Neural cell (in vitro differentiated cells): ENCODE measurements at regions not wholly inside any gene's neighbourhood (a gene's known extent, or its start where the extent isn't known, plus 50 kb on each side); places are given as distances from the start of the nearest gene placed in this dataset.

Experiments used
- H2AFZ ChIP-seq: fragments of 200-600, 300-800 bp; sonication (generic), shearing (Covaris generic); 2 replicates; pipeline ENCODE4 v1.6.0; 2014; ENCODE audit warnings: low read depth, mild to moderate bottlenecking, antibody characterized with exemption, low read length, moderate library complexity
- H3F3A ChIP-seq: fragments of 200-600 bp; shearing (Covaris generic); 2 replicates; pipeline ENCODE4 v1.6.1; 2016; ENCODE audit warnings: mild to moderate bottlenecking, moderate library complexity, mixed read lengths, antibody characterized with exemption, low read length; ENCODE audit not compliant: insufficient read depth, poor library complexity, severe bottlenecking
- H3K27ac ChIP-seq: fragments of 200-600, 300-800 bp; sonication (generic), shearing (Covaris generic); 2 replicates; pipeline ENCODE4 v1.5.1; 2014; ENCODE audit warnings: mild to moderate bottlenecking, low read length, moderate library complexity
- H3K27me3 ChIP-seq: fragments of 300-800, 200-600 bp; sonication (generic), shearing (Covaris generic); 2 replicates; pipeline ENCODE4 v1.6.0; 2014; ENCODE audit warnings: mild to moderate bottlenecking, low read depth, low read length, moderate library complexity; ENCODE audit not compliant: insufficient read depth
- H3K36me3 ChIP-seq: fragments of 300-800, 200-600 bp; sonication (generic), shearing (Covaris generic); 2 replicates; pipeline ENCODE4 v1.5.1; 2014; ENCODE audit warnings: mild to moderate bottlenecking, antibody characterized with exemption, low read length, moderate library complexity; ENCODE audit not compliant: insufficient read depth
- H3K4me2 ChIP-seq: fragments of 300-800, 200-600 bp; sonication (generic), shearing (Covaris generic); 2 replicates; pipeline ENCODE4 v1.6.0; 2014; ENCODE audit warnings: mild to moderate bottlenecking, low read length
- H3K4me3 ChIP-seq: fragments of 300-800, 200-600 bp; sonication (generic), shearing (Covaris generic); 2 replicates; pipeline ENCODE4 v1.5.1; 2014; ENCODE audit warnings: mild to moderate bottlenecking, low read length, moderate library complexity
- H3K79me2 ChIP-seq: fragments of 200-600 bp; shearing (Covaris generic); replicated peaks from 2 replicates; pipeline ENCODE4 v1.6.0; 2014; ENCODE audit warnings: mild to moderate bottlenecking, low read length, moderate library complexity; ENCODE audit not compliant: insufficient read depth
- H3K9ac ChIP-seq: fragments of 300-800, 200-600 bp; sonication (generic), shearing (Covaris generic); 2 replicates; pipeline ENCODE4 v1.6.1; 2016; ENCODE audit warnings: mild to moderate bottlenecking, low read length, mixed read lengths
- H3K9me2 ChIP-seq: fragments of 200-600 bp; shearing (Covaris generic); 2 replicates; pipeline ENCODE4 v1.6.1; 2016; ENCODE audit warnings: mild to moderate bottlenecking, low read length, mixed read lengths; ENCODE audit not compliant: insufficient read depth
- H3K9me3 ChIP-seq: fragments of 200-600, 300-800 bp; sonication (generic), shearing (Covaris generic); 2 replicates; pipeline ENCODE4 v1.6.1; 2016; ENCODE audit warnings: mild to moderate bottlenecking, mixed run types, low read length, moderate library complexity, mixed read lengths
- H4K20me1 ChIP-seq: fragments of 200-600 bp; shearing (Covaris generic); 2 replicates; pipeline ENCODE4 v1.6.1; 2016; ENCODE audit warnings: mild to moderate bottlenecking, mixed run types; ENCODE audit not compliant: insufficient read depth
- EP300 ChIP-seq: fragments of 450-650 bp; conservative IDR thresholded peaks from 2 replicates; pipeline ENCODE4 v1.6.1; 2014; ENCODE audit warnings: antibody characterized with exemption, mild to moderate bottlenecking, moderate library complexity; ENCODE audit not compliant: poor library complexity, severe bottlenecking
- EZH2 ChIP-seq: fragments of 200-600, 300-800 bp; shearing (Covaris generic), sonication (generic); IDR thresholded peaks from 2 replicates; pipeline ENCODE4 v1.6.1; 2014; ENCODE audit warnings: antibody characterized with exemption, low read length, borderline replicate concordance, mild to moderate bottlenecking; ENCODE audit not compliant: insufficient read depth, poor library complexity, severe bottlenecking
- MXI1 ChIP-seq: fragments of 450-650 bp; conservative IDR thresholded peaks from 2 replicates; pipeline ENCODE4 v1.6.1; 2014; ENCODE audit warnings: antibody characterized with exemption, mild to moderate bottlenecking; ENCODE audit not compliant: poor library complexity, severe bottlenecking
- POLR2AphosphoS5 ChIP-seq: IDR thresholded peaks from 2 replicates; pipeline ENCODE4 v1.6.1; 2012
- RAD21 ChIP-seq: fragments of 450-650 bp; conservative IDR thresholded peaks from 2 replicates; pipeline ENCODE4 v1.6.1; 2014; ENCODE audit warnings: antibody characterized with exemption, mild to moderate bottlenecking, moderate library complexity
- SMC3 ChIP-seq: fragments of 450-650 bp; conservative IDR thresholded peaks from 2 replicates; pipeline ENCODE4 v1.6.1; 2014; ENCODE audit warnings: antibody characterized with exemption, mild to moderate bottlenecking, moderate library complexity; ENCODE audit not compliant: poor library complexity
- TAF1 ChIP-seq: IDR thresholded peaks from 2 replicates; pipeline ENCODE4 v1.6.1; 2012; ENCODE audit warnings: low read depth
- TF ChIP-seq, protein P1 (sequence below): IDR thresholded peaks from 2 replicates; pipeline ENCODE4 v1.6.1; 2012; ENCODE audit warnings: borderline replicate concordance
- TF ChIP-seq, protein P2 (sequence below): fragments of 450-650 bp; IDR thresholded peaks from 2 replicates; pipeline ENCODE4 v1.5.1; 2014; ENCODE audit warnings: antibody characterized with exemption, mild to moderate bottlenecking, moderate library complexity; ENCODE audit not compliant: poor library complexity, severe bottlenecking

DNA sequence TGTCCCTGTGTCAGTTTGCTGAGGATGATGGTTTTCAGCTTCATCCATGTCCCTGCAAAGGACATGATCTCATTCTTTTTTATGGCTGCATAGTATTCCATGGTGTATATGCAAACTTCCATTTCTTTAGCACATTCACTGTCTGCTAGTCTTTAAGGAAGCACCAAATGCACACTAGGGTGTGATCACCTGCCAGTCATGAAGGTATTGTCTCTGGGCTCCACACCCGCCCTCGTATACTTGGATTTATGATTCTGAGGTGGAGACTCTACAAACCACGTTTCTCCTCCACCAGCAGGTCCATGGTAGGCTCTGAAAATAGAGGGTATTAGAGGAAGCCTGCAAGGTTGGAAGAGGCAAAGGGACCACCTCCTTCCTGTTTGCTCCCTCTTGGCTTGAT lies 75.9 kb upstream of the MAML3 start:
- Histone ChIP-seq H4K20me1 (no peaks in the 10 kb centered on the region), H3K9me3 (no peaks in the 10 kb centered on the region), H3K4me3 (no peak overlapping the region), H3K79me2 (no peaks in the 10 kb centered on the region), H3K4me2 (no peak overlapping the region), H3F3A (no peaks in the 10 kb centered on the region), H3K9ac (no peak overlapping the region), H3K9me2 (no peaks in the 10 kb centered on the region), H3K27me3 (no peaks in the 10 kb centered on the region), H2AFZ (no peak overlapping the region), H3K27ac (no peak overlapping the region), H3K36me3 (no peaks in the 10 kb centered on the region)
- TF ChIP-seq, protein P1, sequence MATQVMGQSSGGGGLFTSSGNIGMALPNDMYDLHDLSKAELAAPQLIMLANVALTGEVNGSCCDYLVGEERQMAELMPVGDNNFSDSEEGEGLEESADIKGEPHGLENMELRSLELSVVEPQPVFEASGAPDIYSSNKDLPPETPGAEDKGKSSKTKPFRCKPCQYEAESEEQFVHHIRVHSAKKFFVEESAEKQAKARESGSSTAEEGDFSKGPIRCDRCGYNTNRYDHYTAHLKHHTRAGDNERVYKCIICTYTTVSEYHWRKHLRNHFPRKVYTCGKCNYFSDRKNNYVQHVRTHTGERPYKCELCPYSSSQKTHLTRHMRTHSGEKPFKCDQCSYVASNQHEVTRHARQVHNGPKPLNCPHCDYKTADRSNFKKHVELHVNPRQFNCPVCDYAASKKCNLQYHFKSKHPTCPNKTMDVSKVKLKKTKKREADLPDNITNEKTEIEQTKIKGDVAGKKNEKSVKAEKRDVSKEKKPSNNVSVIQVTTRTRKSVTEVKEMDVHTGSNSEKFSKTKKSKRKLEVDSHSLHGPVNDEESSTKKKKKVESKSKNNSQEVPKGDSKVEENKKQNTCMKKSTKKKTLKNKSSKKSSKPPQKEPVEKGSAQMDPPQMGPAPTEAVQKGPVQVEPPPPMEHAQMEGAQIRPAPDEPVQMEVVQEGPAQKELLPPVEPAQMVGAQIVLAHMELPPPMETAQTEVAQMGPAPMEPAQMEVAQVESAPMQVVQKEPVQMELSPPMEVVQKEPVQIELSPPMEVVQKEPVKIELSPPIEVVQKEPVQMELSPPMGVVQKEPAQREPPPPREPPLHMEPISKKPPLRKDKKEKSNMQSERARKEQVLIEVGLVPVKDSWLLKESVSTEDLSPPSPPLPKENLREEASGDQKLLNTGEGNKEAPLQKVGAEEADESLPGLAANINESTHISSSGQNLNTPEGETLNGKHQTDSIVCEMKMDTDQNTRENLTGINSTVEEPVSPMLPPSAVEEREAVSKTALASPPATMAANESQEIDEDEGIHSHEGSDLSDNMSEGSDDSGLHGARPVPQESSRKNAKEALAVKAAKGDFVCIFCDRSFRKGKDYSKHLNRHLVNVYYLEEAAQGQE: no peak
- TF ChIP-seq, protein P2, sequence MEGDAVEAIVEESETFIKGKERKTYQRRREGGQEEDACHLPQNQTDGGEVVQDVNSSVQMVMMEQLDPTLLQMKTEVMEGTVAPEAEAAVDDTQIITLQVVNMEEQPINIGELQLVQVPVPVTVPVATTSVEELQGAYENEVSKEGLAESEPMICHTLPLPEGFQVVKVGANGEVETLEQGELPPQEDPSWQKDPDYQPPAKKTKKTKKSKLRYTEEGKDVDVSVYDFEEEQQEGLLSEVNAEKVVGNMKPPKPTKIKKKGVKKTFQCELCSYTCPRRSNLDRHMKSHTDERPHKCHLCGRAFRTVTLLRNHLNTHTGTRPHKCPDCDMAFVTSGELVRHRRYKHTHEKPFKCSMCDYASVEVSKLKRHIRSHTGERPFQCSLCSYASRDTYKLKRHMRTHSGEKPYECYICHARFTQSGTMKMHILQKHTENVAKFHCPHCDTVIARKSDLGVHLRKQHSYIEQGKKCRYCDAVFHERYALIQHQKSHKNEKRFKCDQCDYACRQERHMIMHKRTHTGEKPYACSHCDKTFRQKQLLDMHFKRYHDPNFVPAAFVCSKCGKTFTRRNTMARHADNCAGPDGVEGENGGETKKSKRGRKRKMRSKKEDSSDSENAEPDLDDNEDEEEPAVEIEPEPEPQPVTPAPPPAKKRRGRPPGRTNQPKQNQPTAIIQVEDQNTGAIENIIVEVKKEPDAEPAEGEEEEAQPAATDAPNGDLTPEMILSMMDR: no peak
- no peak for TF ChIP-seq SMC3
- no peak for TF ChIP-seq MXI1
- no peak for TF ChIP-seq EP300
- no peak for TF ChIP-seq TAF1
- no peak for TF ChIP-seq EZH2
- TF ChIP-seq POLR2AphosphoS5: no peak
- no peak for TF ChIP-seq RAD21

DNA sequence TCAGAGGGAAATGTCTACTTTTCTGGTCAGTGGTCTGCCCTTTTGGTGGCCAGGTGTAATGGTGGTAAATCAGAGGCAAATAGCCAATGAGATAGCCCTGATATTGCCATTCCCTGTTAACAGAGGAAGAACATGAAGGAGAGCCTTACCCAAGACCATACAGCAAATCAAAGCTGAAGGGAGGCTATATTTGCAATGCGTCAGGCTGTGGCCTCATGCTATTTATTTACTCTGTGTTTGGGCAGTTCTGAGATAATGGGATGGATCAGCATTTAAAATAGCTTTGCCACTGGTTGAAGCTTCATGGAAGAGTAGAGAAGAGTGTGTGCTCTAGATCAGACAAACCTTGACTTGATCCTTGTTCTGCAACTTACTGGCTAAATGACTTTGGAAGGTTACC lies 73.3 kb upstream of the MAML3 start:
- Histone ChIP-seq H4K20me1 (no peaks in the 10 kb centered on the region), H3K9ac (no peak overlapping the region), H3K27me3 (no peaks in the 10 kb centered on the region), H3K36me3 (no peaks in the 10 kb centered on the region), H3K79me2 (no peaks in the 10 kb centered on the region), H3K4me2 (no peak overlapping the region), H3K9me3 (no peaks in the 10 kb centered on the region), H3K9me2 (no peaks in the 10 kb centered on the region), H3F3A (no peaks in the 10 kb centered on the region), H3K4me3 (no peak overlapping the region), H3K27ac (no peak overlapping the region), H2AFZ (no peak overlapping the region)
- TF ChIP-seq, protein P1: no peak
- TF ChIP-seq TAF1 (no peak), POLR2AphosphoS5 (no peak), EP300 (no peak), SMC3 (no peak), RAD21 (no peak), MXI1 (no peak), EZH2 (no peak)
- TF ChIP-seq, protein P2: no peak
